KMS-11 (cell line): ENCODE measurements at regions not wholly inside any gene's neighbourhood (a gene's known extent, or its start where the extent isn't known, plus 50 kb on each side); places are given as distances from the start of the nearest gene placed in this dataset.
A peak's percentile ranks its signal among the peaks of the same experiment; 100 is the strongest.

ENCODE experiments used
- H2AFZ ChIP-seq: fragments of 200-600 bp; sonication (generic); 2 replicates; pipeline ENCODE4 v1.6.1; 2016; ENCODE audit warnings: antibody characterized with exemption, mixed run types, low read depth
- H3K27ac ChIP-seq: fragments of 200-600 bp; sonication (generic); 2 replicates; pipeline ENCODE4 v1.6.1; 2016; ENCODE audit warnings: mild to moderate bottlenecking, mixed run types
- H3K27me3 ChIP-seq: fragments of 200-600 bp; sonication (generic); 2 replicates; pipeline ENCODE4 v1.6.1; 2017; ENCODE audit warnings: mild to moderate bottlenecking, low read depth, mixed run types, moderate library complexity; ENCODE audit not compliant: insufficient read depth
- H3K36me3 ChIP-seq: fragments of 200-600 bp; sonication (generic); 2 replicates; pipeline ENCODE4 v1.6.1; 2017; ENCODE audit warnings: mild to moderate bottlenecking, mixed run types; ENCODE audit not compliant: insufficient read depth
- H3K4me1 ChIP-seq: fragments of 200-600 bp; sonication (generic); 2 replicates; pipeline ENCODE4 v1.6.1; 2016; ENCODE audit warnings: mild to moderate bottlenecking, low read depth, mixed run types; ENCODE audit not compliant: poor library complexity, severe bottlenecking
- H3K4me2 ChIP-seq: fragments of 200-600 bp; sonication (generic); 2 replicates; pipeline ENCODE4 v1.7.0; 2016; ENCODE audit warnings: mild to moderate bottlenecking, mixed run types
- H3K4me3 ChIP-seq: fragments of 200-600 bp; sonication (generic); IDR thresholded peaks from 2 replicates; pipeline ENCODE4 v1.6.1; 2017; ENCODE audit warnings: low read depth, low read length, mixed read lengths; ENCODE audit not compliant: insufficient read depth
- H3K79me2 ChIP-seq: fragments of 200-600 bp; sonication (generic); 2 replicates; pipeline ENCODE4 v1.6.1; 2016; ENCODE audit warnings: low read depth, mixed run types; ENCODE audit not compliant: insufficient read depth
- H3K9ac ChIP-seq: fragments of 200-600 bp; sonication (generic); 2 replicates; pipeline ENCODE4 v1.6.1; 2016; ENCODE audit warnings: mild to moderate bottlenecking, mixed run types
- H4K20me1 ChIP-seq: fragments of 200-600 bp; sonication (generic); 2 replicates; pipeline ENCODE4 v1.6.1; 2016; ENCODE audit warnings: mild to moderate bottlenecking, mixed run types; ENCODE audit not compliant: insufficient read depth
- TF ChIP-seq, protein P1 (sequence below): fragments of 200-600 bp; sonication (generic); conservative IDR thresholded peaks from 2 replicates; pipeline ENCODE4 v1.6.1; 2017; ENCODE audit warnings: low read depth, mild to moderate bottlenecking, antibody characterized with exemption, low read length, moderate library complexity, mixed read lengths

DNA sequence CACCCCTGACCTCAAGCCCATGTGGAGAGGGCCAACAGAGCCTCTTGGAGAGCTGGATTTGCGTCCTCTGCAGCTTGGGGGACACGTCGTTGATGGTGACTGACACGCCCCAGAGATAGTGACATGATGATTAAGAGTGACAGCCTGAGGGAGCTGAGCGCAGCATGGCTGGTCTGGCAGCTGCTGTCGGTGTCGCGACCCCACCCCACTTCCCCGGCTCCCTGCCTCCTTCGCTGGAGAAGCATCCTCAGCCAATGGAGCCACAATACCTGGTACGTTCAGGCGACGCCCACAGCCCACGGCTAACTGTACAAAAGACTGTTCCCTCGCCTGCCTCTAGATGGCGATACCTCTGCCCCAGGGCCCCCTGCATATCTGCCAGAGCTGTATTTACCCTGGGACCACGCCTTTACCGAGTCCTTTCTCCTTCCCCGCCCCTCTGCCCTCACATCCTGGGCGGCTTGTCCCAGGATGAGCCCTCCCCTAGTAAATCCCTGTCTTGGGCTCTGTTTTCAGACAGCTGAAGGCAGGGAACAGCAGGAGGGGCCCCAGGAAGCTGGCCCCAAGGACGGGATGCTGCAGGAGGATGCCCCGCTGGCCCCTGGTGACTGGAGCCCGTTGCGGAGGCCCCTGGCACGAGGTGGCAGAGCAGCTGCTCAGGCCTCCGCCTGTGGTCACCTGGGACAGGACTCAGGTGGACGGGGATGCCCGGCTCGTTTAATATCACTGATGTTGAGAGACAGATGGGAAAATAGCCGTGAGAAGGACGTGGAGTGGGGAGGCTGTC, 90.6 kb downstream of the RPS6KA4 start:
- TF ChIP-seq, protein P1, sequence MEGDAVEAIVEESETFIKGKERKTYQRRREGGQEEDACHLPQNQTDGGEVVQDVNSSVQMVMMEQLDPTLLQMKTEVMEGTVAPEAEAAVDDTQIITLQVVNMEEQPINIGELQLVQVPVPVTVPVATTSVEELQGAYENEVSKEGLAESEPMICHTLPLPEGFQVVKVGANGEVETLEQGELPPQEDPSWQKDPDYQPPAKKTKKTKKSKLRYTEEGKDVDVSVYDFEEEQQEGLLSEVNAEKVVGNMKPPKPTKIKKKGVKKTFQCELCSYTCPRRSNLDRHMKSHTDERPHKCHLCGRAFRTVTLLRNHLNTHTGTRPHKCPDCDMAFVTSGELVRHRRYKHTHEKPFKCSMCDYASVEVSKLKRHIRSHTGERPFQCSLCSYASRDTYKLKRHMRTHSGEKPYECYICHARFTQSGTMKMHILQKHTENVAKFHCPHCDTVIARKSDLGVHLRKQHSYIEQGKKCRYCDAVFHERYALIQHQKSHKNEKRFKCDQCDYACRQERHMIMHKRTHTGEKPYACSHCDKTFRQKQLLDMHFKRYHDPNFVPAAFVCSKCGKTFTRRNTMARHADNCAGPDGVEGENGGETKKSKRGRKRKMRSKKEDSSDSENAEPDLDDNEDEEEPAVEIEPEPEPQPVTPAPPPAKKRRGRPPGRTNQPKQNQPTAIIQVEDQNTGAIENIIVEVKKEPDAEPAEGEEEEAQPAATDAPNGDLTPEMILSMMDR = peak; percentile 66

DNA sequence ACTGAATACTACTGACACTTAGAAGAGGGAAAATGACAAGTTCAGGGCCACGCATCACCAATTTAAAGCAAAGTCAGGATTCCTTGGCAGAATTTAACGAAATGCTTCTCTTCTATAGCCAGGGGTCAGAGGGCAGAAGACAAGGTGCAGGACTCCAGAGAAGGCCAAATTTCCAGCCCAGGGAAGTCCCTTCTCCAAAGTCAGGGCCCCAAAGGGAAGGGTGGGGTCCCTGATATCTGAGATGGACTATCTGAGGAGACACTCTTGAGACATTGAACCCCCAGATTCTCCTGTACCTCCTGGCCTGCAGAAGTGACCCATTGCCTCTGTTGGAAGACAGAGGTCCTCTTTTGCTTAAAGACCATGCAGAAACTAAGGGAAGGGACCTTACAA, 91.2 kb downstream of the RPS6KA4 start:
- Histone ChIP-seq H3K79me2 (no peaks in the 10 kb centered on the region), H3K36me3 (no peaks in the 10 kb centered on the region), H3K4me1 (peaks cover 8% of the 10 kb centered on the region), H3K27me3 (peaks cover 51% of the 10 kb centered on the region), H3K4me3 (no peak overlapping the region), H3K27ac (no peak overlapping the region), H4K20me1 (no peaks in the 10 kb centered on the region), H2AFZ (no peak overlapping the region), H3K9ac (no peak overlapping the region), H3K4me2 (no peak overlapping the region)
- TF ChIP-seq, protein P1 = no peak

More for the DNA sequence above, 90.6 kb downstream of the RPS6KA4 start:
- no peak overlapping the region for H3K9ac ChIP-seq
- peak overlapping the region; percentile 78 for H3K4me2 ChIP-seq
- H3K79me2 ChIP-seq = no peaks in the 10 kb centered on the region
- no peak overlapping the region for H3K4me3 ChIP-seq
- no peaks in the 10 kb centered on the region for H4K20me1 ChIP-seq
- peak overlapping the region; percentile 45; the same call in 1 of the 2 replicates for H2AFZ ChIP-seq
- H3K27me3 ChIP-seq = peaks cover 45% of the 10 kb centered on the region
- peaks cover 8% of the 10 kb centered on the region for H3K4me1 ChIP-seq
- H3K36me3 ChIP-seq = no peaks in the 10 kb centered on the region
- H3K27ac ChIP-seq = no peak overlapping the region

DNA sequence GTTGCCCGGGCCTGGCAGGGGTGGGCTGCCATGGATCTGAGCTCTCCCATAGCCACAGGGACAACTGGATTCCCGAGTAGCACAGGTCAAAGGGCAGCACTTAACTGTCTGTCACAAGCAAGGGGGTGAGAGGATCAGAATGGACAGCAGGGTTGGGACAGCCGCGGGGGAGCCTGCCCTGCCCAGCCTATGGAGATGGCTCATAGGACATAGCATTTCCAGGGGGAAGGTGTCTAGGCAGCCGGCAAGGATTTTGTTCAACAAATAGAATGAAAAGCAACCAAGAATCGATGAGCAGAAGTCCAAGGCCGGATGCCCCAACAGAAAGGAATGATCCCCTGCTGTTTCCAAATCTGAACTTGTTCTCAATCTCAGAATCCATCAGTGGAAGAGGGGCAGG, 92.9 kb downstream of the RPS6KA4 start:
- TF ChIP-seq, protein P1 = no peak
- Histone ChIP-seq H4K20me1 (no peaks in the 10 kb centered on the region), H3K27me3 (peaks cover 53% of the 10 kb centered on the region), H3K4me3 (no peak overlapping the region), H3K9ac (no peak overlapping the region), H3K4me1 (peaks cover 8% of the 10 kb centered on the region), H3K27ac (no peak overlapping the region), H3K36me3 (no peaks in the 10 kb centered on the region), H2AFZ (no peak overlapping the region), H3K79me2 (no peaks in the 10 kb centered on the region), H3K4me2 (no peak overlapping the region)

DNA sequence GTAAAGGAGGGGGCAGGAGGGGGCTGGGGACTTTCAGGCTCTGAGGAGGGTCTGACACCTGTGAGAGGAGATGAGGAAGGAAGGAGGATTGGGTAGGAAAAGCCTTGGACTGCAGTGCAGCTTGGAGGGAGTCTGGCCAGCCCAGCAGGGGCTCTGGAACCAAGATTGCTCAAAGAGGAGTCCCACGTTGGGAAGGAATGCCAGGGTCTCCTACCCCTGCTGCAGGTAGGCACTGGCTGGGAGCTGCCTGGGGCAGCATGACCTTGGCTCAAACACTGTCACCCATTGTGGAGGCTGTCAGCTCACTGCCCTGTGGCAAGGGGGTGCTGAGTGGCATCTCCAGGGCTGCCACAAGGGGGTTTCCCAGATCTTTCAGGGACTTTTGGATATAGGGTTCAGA, 94.5 kb downstream of the RPS6KA4 start:
- no peaks in the 10 kb centered on the region for H3K79me2 ChIP-seq
- H3K4me3 ChIP-seq = no peak overlapping the region
- H3K27ac ChIP-seq = no peak overlapping the region
- no peak overlapping the region for H2AFZ ChIP-seq
- peaks cover 54% of the 10 kb centered on the region for H3K27me3 ChIP-seq
- peaks cover 6% of the 10 kb centered on the region for H3K4me1 ChIP-seq
- TF ChIP-seq, protein P1 = no peak
- no peaks in the 10 kb centered on the region for H3K36me3 ChIP-seq
- no peak overlapping the region for H3K4me2 ChIP-seq
- H3K9ac ChIP-seq = no peak overlapping the region
- H4K20me1 ChIP-seq = no peaks in the 10 kb centered on the region
